HS-5 (cell line): ENCODE measurements at regions not wholly inside any gene's neighbourhood (a gene's known extent, or its start where the extent isn't known, plus 50 kb on each side); places are given as distances from the start of the nearest gene placed in this dataset.

Experiments used
- DNase-seq: peaks from one replicate; pipeline ENCODE4 v3.0.0-alpha.2; 2012; ENCODE audit warnings: low read depth

DNA sequence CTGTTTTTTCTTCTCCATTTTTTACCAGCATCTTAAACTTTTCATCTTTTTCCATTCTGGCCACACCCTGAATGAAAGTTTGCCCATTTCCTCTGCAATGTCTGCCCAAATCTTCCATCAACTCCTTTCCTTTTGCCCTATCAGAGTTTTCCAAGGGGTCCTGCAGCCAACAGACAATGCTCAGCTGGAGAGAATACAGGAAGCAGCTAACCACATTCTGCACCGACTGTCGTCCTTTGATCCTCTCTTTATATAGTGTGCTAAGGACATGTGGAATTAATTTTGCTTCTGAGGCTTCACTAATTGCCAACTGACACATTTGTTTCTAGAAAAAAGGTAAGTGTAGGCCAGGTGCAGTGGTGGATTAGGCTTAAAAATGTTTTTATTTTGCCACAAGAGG is 50.5 kb upstream of the DLX2 start:
- no peak for DNase-seq

GRCh38 chr2:172153757-172154156 is 51.1 kb upstream of the DLX2 start:
- no peak for DNase-seq

DNA sequence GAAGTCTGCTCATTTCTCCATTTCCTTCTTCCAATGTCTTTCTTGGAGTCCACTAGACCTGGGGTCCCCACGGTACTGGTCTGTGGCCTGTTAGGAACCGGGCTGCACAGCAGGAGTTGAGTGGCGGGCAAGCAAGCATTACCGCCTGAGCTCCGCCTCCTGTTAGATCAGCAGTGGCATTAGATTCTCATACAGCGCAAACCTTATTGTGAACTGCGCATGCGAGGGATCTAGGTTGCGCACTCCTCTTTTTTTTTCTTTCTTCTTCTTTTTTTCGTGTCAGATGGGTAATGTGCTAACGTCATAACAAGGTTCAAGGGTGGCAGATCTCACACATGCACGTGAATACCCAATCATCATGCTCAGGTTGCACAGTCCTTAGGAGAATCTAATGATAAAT is 53.1 kb upstream of the DLX2 start:
- no peak for DNase-seq

GRCh38 chr2:172160839-172161238 is 58.1 kb upstream of the DLX2 start:
- DNase-seq: no peak

DNA sequence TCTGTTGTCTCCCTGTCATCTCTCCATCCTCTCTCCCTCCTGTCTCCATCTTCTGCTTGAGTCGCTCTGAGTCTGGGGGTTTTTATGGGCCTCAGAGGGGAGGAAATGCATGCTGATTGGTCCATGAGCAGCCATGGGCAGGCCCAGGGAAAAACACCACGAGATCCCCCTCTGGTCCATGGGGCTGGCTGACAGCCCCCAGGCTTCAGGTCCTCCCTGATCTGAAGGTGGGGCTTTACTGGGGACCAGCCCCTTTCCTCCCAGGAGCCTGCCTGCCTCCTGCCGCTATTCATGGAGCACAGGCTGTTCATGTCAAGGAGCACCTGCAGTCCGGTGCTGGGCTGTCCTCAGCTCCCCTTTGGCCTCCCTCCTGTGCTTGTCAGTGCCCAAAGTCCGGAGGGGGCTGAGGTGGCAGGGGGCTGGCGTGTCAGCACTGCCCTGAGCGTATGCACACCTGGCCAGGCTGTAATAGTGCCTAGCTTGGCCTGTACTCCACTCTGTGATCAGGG is 59.6 kb upstream of the DLX2 start:
- DNase-seq: no peak

DNA sequence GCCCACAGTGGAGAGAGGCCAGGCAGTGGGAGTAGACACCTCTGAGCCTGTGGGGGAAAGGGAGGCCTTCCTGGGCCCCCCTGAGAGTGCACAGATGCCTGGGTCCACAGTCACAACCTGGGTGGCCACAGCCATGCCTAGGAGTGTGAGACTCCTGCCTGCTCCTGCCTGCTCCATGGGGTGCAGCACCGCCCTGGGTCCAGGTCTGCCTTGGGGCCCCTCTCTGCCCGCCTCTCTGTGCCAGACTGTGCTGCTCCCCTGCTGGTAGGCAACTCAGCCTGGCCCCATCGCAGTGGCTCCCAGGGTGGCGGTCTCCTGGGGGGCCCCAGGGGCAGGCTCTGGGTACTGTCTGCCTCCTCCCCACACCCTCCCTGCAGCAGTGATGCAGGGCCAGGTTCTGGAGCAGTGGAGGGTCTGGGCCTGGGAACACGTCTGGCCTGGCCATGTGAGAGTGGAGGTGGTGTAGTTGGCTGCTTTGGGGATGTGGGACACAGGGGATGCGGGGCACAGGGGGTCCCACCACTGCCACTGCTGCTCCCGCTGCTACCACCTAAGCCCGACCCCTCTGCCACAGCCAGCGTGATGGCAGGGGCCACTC is 60.1 kb upstream of the DLX2 start:
- no peak for DNase-seq

DNA sequence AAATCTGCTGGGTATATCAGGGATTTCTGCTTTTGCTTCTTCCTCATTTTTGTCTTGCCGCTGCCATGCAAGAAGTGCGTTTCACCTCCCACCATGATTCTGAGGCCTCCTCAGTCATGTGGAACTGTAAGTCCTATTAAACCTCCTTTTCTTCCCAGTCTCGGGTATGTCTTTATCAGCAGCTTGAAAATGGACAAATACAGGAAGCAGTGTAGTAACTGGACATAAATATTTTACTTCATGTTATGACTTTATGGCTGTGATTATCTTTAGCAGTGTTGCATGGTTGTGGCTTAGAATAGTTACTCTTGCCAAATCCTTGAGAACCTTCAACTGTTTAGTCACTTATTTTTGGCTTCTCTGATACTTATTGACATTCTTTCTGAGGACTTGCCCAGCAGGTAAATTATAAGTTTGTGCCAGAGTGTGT is 66.2 kb upstream of the DLX2 start:
- no peak for DNase-seq

GRCh38 chr2:172169611-172170010 is 66.9 kb upstream of the DLX2 start:
- no peak for DNase-seq

DNA sequence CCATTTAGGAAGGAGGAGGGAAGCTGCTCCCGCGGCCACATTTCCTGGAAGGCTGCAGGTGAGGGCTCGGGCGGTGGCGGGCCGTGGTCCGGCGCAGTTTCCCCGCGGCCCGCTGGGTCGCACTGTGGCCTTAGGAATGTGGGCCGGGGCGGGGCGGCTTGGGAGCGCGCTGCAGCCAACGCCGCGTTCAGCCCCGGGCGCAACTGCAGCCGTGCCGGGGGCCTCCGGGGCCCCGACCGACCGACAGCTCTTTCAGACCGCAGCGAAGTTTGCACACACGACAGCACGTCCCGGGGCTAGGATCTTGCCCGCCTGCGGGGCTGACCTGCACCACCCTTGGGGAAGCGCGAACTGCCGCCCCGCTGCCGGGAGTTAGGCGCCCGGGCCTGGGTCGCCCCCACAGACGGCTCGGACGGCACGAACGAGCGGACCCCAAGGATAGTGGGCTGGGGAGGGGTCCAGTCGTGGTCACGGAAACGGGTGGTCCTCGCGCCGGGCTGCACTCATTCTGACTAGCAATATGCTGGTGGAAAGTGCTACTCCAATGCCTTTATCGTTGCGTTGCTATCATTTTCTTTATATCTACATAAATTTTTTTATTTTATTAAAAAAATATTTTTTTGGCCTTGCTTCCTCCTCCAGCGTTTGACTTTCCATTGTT is 69.9 kb upstream of the DLX2 start:
- no peak for DNase-seq

DNA sequence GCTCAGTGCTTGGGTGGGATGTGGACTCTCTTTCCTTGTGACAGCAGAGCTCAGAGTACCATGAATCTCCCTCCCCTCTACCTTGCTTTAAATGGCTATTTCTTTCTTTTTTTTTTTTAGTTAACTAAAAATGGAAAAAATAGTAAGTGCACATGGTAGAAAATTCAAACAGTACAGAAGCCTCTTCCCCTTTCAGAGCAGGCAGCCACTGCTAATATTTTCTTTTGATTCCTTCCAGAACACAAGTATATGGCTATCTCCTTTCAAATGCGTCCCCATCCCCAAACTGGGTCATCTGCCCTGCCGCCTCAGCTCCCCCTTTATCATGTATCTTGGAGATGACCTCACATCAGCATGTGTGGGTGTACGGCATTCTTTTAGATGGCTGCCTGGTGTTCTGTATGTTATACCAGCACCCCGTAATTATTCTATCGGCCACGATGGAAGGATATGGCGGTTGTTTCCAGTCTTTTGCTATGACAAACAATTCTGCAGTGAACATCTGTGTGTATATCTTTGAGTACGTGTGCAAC is 70.5 kb upstream of the DLX2 start:
- DNase-seq: no peak

DNA sequence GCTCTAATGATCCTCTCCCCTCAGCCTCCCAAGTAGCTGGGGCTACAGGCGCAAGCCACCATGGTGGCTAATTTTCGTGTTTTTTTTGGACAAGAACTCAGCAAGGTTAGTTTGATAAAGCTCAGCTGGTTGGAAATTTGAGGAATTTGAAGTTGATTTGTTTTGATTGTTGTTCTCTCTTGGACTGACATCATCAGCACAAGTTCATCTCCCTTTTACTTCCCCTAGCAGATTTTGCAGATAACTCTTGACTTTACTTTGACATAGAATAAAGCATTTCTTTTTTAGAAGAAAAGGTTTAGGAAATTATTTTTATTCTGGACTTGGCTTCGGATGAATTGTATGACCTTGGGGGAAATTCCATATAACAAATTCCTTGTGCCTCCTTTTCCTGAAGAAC is 74.9 kb upstream of the DLX2 start:
- DNase-seq: no peak

DNA sequence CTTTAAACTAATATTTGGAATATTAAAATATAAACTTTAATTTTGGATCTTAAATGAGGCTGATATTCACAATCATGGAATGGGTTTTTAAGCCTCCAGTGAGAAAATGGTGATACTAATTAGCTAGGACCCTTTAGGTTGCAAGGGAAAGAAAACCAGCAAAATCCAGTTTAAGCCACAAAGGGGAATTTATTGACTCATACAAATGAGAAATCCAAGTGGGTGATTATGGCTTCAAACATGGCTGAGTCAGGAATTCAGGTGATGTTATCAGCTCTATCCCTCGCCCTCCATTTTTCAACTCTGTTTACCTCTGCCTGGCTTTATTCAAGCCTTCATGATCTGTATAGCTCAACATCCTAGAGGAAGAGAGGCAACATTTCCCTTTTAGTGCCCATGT is 75.3 kb upstream of the DLX2 start:
- DNase-seq: peak; percentile 45

DNA sequence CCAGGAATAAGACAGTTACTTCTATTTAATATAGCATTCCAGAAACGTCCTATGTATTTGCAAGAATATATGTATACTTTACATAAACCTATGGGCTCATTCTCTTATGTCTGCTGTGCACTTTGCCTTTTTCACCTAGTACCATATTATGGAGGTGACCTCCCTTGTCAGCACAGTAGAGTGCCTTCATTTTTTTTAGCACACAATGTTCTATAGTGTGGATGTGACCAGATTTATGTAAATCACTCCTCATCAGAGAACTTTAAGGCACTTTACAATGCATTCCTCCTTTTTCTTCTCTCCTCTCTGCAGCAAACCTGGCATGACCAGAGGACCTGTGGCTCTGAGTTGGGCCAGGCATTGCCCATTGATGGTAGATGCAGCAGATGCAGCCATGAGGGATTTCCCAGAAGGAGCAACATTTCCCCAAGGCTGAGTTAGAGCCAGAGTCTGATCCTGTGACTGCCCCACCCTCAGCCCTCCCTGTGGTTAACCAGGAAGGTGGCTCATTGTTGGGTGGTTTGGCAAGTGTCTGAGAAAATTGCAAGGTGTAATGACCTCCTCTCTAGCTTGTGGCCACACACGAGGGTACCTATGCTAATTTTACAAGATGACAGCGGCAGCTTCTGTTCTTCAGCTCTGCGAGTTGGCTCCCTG is 76.5 kb upstream of the DLX2 start:
- peak; percentile 31 for DNase-seq

DNA sequence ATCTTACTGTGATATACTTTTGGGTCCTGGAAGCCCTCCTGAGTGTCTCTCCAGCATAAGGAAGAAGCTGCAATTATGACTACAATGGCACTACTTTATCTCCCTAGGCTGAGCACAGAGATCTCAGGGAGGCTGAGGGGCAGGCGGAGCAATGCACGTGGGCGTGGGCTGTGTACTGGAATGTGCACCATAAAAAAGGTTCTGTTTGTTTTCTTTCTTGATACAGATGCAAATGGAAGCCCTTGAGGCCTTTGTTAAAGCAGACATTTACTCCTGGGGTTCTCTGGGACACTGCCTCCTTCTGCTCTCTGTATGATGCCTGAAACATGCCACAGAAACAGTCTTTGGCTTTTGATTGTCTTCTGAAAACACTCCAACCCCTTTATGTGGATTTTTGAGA is 79.1 kb upstream of the DLX2 start:
- no peak for DNase-seq

DNA sequence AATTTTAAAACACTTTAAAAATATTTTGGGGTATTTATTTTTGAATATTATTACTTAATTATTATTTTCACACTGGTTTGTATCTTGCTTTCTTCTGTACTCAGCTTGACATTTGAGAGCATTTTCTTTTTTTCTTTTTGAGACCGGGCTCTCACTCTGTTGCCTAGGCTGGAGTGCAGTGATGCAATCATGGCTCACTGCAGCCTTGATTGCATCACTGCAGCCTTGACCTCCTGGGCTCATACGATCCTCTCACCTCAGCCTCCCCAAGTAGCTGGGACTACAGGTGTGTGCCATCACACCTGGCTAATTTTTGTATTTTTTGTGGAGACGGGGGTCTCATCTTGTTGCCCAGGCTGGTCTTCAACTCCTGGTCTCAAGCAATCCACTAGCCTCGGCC is 79.9 kb upstream of the DLX2 start:
- DNase-seq: no peak

DNA sequence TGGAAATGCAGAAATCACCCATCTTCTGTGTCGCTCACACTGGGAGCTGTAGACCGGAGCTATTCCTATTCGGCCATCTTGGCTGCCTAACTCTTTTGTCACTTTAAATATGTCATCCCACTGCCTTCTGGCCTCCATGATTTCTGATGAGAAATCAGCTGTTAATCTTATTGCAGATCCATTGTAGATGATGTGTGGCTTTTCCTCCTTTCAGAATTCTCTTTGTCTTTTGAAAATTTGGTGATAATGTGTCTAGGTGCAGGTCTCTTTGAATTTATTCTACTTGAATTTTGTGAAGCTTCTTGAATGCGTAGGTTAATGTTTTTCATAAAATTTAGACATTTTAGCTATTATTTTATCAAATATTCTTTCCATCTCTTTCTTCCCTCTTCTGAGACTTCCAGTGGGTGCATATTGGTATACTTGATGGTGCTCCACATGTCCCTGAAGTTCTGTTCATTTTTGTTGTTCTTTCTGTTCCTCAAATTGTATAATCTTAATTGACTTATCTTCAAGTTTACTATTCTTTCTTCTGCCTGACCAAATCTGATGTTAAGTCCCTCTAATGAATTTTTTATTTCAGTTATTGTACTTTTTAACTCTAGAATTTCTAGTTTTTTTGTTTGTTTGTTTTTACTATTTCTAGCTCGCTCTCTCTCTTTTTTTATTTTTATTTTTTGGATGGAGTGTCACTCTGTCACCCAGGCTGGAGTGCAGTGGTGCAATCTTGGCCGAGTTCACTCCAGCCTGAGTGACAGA is 90.8 kb upstream of the DLX2 start:
- no peak for DNase-seq

DNA sequence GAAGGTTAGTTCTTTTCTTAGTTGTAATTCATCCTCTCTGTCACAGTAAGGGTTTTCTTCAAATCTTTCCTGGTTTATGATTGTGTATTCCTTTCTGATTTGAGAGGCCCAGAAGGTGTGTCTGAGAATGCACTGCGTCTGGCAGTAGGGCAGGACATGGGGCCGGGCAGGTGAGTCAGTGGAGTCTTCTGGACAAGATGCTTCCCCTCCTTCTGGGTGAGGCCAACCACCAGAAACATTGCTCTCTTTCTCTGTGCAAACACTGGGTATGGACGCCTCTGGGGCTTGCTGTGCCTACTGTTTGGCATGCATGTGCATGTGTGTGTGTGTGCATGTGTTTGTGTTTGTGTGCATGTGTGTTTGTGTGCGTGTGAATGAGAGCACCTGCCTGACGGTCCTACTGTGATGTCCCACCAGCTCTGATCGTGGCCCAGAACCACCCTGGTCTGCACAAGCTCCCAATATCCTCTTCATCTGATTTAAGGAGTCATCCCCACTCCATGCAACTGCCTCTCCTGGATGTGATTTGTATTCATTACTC is 93.2 kb upstream of the DLX2 start:
- no peak for DNase-seq

DNA sequence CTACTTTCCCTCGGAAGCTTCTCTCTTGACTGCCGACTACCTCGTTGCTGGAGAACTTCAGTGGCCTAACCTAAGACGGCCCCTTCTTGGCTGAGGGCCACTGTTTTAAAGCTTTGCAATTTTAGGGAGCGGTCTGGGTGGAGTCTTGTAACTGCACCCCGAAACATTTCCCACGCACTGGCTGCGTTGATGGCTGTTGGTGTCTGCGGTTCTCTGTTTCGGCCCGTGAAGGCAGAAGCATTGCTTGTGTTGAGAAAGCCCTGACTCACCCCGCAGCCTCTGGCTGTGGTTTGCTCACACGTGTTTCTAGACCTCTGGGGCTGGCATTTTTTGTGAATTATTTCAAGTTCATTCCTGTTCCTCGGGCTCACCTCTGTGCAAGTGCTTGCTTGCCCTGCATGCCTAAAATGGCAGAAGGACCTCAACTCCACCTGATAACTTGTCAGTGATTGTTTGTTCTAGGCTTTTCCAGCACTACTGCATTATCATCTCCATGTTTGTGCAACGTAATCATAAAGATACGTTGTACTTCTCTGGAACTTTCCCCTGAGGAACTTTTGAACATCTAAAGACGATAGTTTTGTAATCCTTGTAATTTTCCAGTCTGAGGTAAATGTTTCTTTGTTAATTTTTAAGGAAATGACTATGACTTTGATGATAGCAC is 94.2 kb upstream of the DLX2 start:
- DNase-seq: no peak

- no peak for DNase-seq
Observed at GRCh38 chr2:172198361-172198760, 95.7 kb upstream of the DLX2 start.

- no peak for DNase-seq
Observed at GRCh38 chr2:172198908-172199307, 96.2 kb upstream of the DLX2 start.

DNA sequence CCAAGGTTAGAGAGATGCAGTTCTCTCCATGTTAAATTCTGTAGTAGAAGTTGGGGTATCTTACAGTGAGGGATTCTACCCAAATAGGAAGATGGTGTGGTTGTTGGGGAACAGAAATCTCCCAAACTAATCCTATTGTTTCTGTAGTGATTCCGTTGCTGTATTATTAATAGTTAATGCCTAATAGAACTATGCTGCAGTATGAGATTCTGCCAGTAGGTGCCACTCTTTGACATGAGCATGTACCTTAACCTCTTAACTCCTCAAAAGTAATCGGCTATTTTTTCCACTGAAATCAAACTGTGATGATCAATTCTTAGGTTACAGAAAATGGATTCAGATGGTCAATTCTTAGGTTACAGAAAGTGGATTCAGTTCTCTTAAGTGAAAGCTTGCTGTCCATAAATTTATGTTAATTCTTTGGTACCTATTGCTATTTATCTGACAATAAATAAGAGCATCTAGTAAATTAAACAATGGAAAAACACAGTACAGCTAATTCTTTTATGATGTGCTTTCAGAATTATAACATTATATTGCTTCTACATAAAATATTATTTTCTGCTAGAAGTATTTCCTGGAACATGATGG is 97.9 kb upstream of the DLX2 start:
- DNase-seq: no peak
